Endothelial cell (in vitro differentiated cells): ENCODE measurements at regions not wholly inside any gene's neighbourhood (a gene's known extent, or its start where the extent isn't known, plus 50 kb on each side); places are given as distances from the start of the nearest gene placed in this dataset.

Experiments used
- DNase-seq: peaks from one replicate; pipeline ENCODE4 v3.0.0; 2021; ENCODE audit warnings: low spot score
- H3K27ac Mint-ChIP-seq: one replicate; pipeline ENCODE4 v1.8.0; 2021; ENCODE audit warnings: mixed read lengths, inconsistent platforms; ENCODE audit not compliant: unreplicated experiment
- H3K27me3 Mint-ChIP-seq: one replicate; pipeline ENCODE4 v1.8.0; 2021; ENCODE audit warnings: mild to moderate bottlenecking, moderate library complexity, mixed read lengths, inconsistent platforms; ENCODE audit not compliant: unreplicated experiment
- H3K36me3 Mint-ChIP-seq: one replicate; pipeline ENCODE4 v1.8.0; 2021; ENCODE audit warnings: mild to moderate bottlenecking, low read depth, mixed read lengths, inconsistent platforms; ENCODE audit not compliant: unreplicated experiment
- H3K4me1 Mint-ChIP-seq: one replicate; pipeline ENCODE4 v1.8.0; 2021; ENCODE audit warnings: mild to moderate bottlenecking, mixed read lengths, inconsistent platforms; ENCODE audit not compliant: unreplicated experiment
- H3K4me3 Mint-ChIP-seq: one replicate; pipeline ENCODE4 v1.8.0; 2021; ENCODE audit warnings: mild to moderate bottlenecking, mixed read lengths, inconsistent platforms; ENCODE audit not compliant: unreplicated experiment
- H3K9me3 Mint-ChIP-seq: one replicate; pipeline ENCODE4 v1.8.0; 2021; ENCODE audit warnings: mixed read lengths, inconsistent platforms; ENCODE audit not compliant: unreplicated experiment
- CTCF ChIP-seq: fragments of 200-600 bp; sonication (generic); IDR thresholded peaks from one replicate; pipeline ENCODE4 v1.5.0; 2021; ENCODE audit warnings: antibody characterized with exemption; ENCODE audit not compliant: unreplicated experiment

GRCh38 chr3:180820400-180820799 is 92.1 kb upstream of the FXR1 start:
- H3K4me1 Mint-ChIP-seq, result no peaks in the 10 kb centered on the region
- no peak for DNase-seq
- H3K9me3 Mint-ChIP-seq, result no peaks in the 10 kb centered on the region
- no peaks in the 10 kb centered on the region for H3K36me3 Mint-ChIP-seq
- H3K4me3 Mint-ChIP-seq, result no peak overlapping the region
- TF ChIP-seq CTCF, result no peak
- no peaks in the 10 kb centered on the region for H3K27me3 Mint-ChIP-seq
- H3K27ac Mint-ChIP-seq, result no peak overlapping the region

- TF ChIP-seq CTCF, result no peak
- Mint-ChIP-seq H3K9me3 (no peaks in the 10 kb centered on the region), H3K36me3 (no peaks in the 10 kb centered on the region), H3K27ac (no peak overlapping the region), H3K27me3 (no peaks in the 10 kb centered on the region), H3K4me3 (no peak overlapping the region), H3K4me1 (no peaks in the 10 kb centered on the region)
- DNase-seq, result no peak
Measured at GRCh38 chr3:180825964-180826363, 86.5 kb upstream of the FXR1 start.

GRCh38 chr3:180827171-180827570 is 85.3 kb upstream of the FXR1 start:
- H3K4me3 Mint-ChIP-seq, result no peak overlapping the region
- no peaks in the 10 kb centered on the region for H3K4me1 Mint-ChIP-seq
- no peaks in the 10 kb centered on the region for H3K36me3 Mint-ChIP-seq
- no peaks in the 10 kb centered on the region for H3K27me3 Mint-ChIP-seq
- H3K27ac Mint-ChIP-seq, result no peak overlapping the region
- TF ChIP-seq CTCF, result no peak
- DNase-seq, result no peak
- H3K9me3 Mint-ChIP-seq, result no peaks in the 10 kb centered on the region

- TF ChIP-seq CTCF, result no peak
- no peak for DNase-seq
- Mint-ChIP-seq H3K9me3 (no peaks in the 10 kb centered on the region), H3K4me3 (no peak overlapping the region), H3K27ac (no peak overlapping the region), H3K27me3 (no peaks in the 10 kb centered on the region), H3K36me3 (no peaks in the 10 kb centered on the region), H3K4me1 (no peaks in the 10 kb centered on the region)
Measured at GRCh38 chr3:180828001-180828720, 84.3 kb upstream of the FXR1 start.

GRCh38 chr3:180828723-180829408 is 83.6 kb upstream of the FXR1 start:
- no peaks in the 10 kb centered on the region for H3K36me3 Mint-ChIP-seq
- no peak for DNase-seq
- TF ChIP-seq CTCF, result no peak
- H3K27me3 Mint-ChIP-seq, result no peaks in the 10 kb centered on the region
- no peaks in the 10 kb centered on the region for H3K9me3 Mint-ChIP-seq
- no peak overlapping the region for H3K27ac Mint-ChIP-seq
- no peak overlapping the region for H3K4me3 Mint-ChIP-seq
- no peaks in the 10 kb centered on the region for H3K4me1 Mint-ChIP-seq
